ENCODE measurements at regions not wholly inside any gene's neighbourhood (a gene's known extent, or its start where the extent isn't known, plus 50 kb on each side); places are given as distances from the start of the nearest gene placed in this dataset.

GRCh38 chr4:111977419-111977965 is 167.8 kb upstream of the FAM241A start:
- POLR2A ChIA-PET: no interaction called here
- TF ChIP-seq CTCF (IDR thresholded peaks at IDR 0.05; ENCODE audit: control extremely low read depth, extremely low read depth, low read depth, missing control alignments): no peak
- CTCF ChIA-PET: interaction anchor here (1.3 kb wide), 2 partner anchors 15 to 22 kb away, joined by 3 read pairs; no protein-coding TSS in a partner anchor
- no peak for DNase-seq (ENCODE audit: extremely low spot score)

GRCh38 chr4:111979921-111980320 is 165.3 kb upstream of the FAM241A start:
- no peak for TF ChIP-seq CTCF (IDR thresholded peaks at IDR 0.05; ENCODE audit: control extremely low read depth, extremely low read depth, low read depth, missing control alignments)
- CTCF ChIA-PET: no interaction called here
- DNase-seq (ENCODE audit: extremely low spot score): no peak
- POLR2A ChIA-PET: no interaction called here

GRCh38 chr4:111982089-111982488 is 163.2 kb upstream of the FAM241A start:
- TF ChIP-seq CTCF (IDR thresholded peaks at IDR 0.05; ENCODE audit: control extremely low read depth, extremely low read depth, low read depth, missing control alignments): no peak
- CTCF ChIA-PET: interaction anchor here (1.2 kb wide), 1 partner anchor 13 kb away, joined by 3 read pairs; no protein-coding TSS in a partner anchor
- POLR2A ChIA-PET: no interaction called here
- DNase-seq (ENCODE audit: extremely low spot score): no peak

- DNase-seq (ENCODE audit: extremely low spot score): no peak
- CTCF ChIA-PET: interaction anchor here (1.5 kb wide), 1 partner anchor 21 kb away, joined by 4 read pairs; no protein-coding TSS in a partner anchor
- no peak for TF ChIP-seq CTCF (IDR thresholded peaks at IDR 0.05; ENCODE audit: control extremely low read depth, extremely low read depth, low read depth, missing control alignments)
- POLR2A ChIA-PET: no interaction called here
These were observed 161.0 kb upstream of the FAM241A start for GRCh38 chr4:111984169-111984819.

- TF ChIP-seq CTCF (IDR thresholded peaks at IDR 0.05; ENCODE audit: control extremely low read depth, extremely low read depth, low read depth, missing control alignments): no peak
- DNase-seq (ENCODE audit: extremely low spot score): no peak
- CTCF ChIA-PET: interaction anchor here (1.3 to 1.5 kb wide), 2 partner anchors 20 to 32 kb away, joined by 4 read pairs; no protein-coding TSS in a partner anchor
- POLR2A ChIA-PET: no interaction called here
These were observed 159.8 kb upstream of the FAM241A start for GRCh38 chr4:111985426-111985825.

- no peak for DNase-seq (ENCODE audit: extremely low spot score)
- ChIA-PET POLR2A (no interaction called here), CTCF (interaction anchor here (1.3 kb wide), 1 partner anchor 33 kb away, joined by 4 read pairs; no protein-coding TSS in a partner anchor)
- TF ChIP-seq CTCF (IDR thresholded peaks at IDR 0.05; ENCODE audit: control extremely low read depth, extremely low read depth, low read depth, missing control alignments): no peak
These were observed 159.2 kb upstream of the FAM241A start for GRCh38 chr4:111986095-111986494.
